CD1c-positive myeloid dendritic cell (primary cell): ENCODE measurements at regions not wholly inside any gene's neighbourhood (a gene's known extent, or its start where the extent isn't known, plus 50 kb on each side); places are given as distances from the start of the nearest gene placed in this dataset.

Source experiments
- DNase-seq: peaks from one replicate; pipeline ENCODE4 v3.0.0-alpha.2; 2016; ENCODE audit errors: extremely low spot score

- no peak for DNase-seq
These were observed 103.9 kb upstream of the RET start for GRCh38 chr10:42972946-42973345.

- no peak for DNase-seq
These were observed 103.5 kb upstream of the RET start for GRCh38 chr10:42973411-42973810.

- DNase-seq: no peak
These were observed 102.8 kb upstream of the RET start for GRCh38 chr10:42973870-42974692.

- DNase-seq: no peak
These were observed 102.2 kb upstream of the RET start for GRCh38 chr10:42974693-42975002.

- no peak for DNase-seq
These were observed 101.8 kb upstream of the RET start for GRCh38 chr10:42975005-42975493.

- DNase-seq: no peak
These were observed 101.1 kb upstream of the RET start for GRCh38 chr10:42975558-42976340.

GRCh38 chr10:42976351-42977031 is 100.4 kb upstream of the RET start:
- no peak for DNase-seq

GRCh38 chr10:42977032-42977416 is 99.8 kb upstream of the RET start:
- DNase-seq: no peak

- no peak for DNase-seq
These were observed 97.7 kb upstream of the RET start for GRCh38 chr10:42979181-42979580.

- DNase-seq: no peak
These were observed 97.0 kb upstream of the RET start for GRCh38 chr10:42979721-42980467.

- DNase-seq: no peak
These were observed 96.1 kb upstream of the RET start for GRCh38 chr10:42980553-42981357.

GRCh38 chr10:42981358-42982236 is 95.3 kb upstream of the RET start:
- no peak for DNase-seq

GRCh38 chr10:42982891-42983506 is 93.9 kb upstream of the RET start:
- DNase-seq: no peak

- DNase-seq: no peak
These were observed 93.3 kb upstream of the RET start for GRCh38 chr10:42983591-42983990.

GRCh38 chr10:42984035-42984610 is 92.7 kb upstream of the RET start:
- no peak for DNase-seq

- no peak for DNase-seq
These were observed 92.0 kb upstream of the RET start for GRCh38 chr10:42984761-42985325.

- DNase-seq: no peak
These were observed 91.2 kb upstream of the RET start for GRCh38 chr10:42985436-42986316.

GRCh38 chr10:42986633-42987032 is 90.2 kb upstream of the RET start:
- DNase-seq: peak; percentile 12
